KMS-11 (cell line): ENCODE measurements at regions not wholly inside any gene's neighbourhood (a gene's known extent, or its start where the extent isn't known, plus 50 kb on each side); places are given as distances from the start of the nearest gene placed in this dataset.
"Not testable (repeated sequence)": the region's sequence is repeated elsewhere in the genome, so short reads cannot be mapped to it uniquely, and the experiment has no call there.

Experiments
- H2AFZ ChIP-seq: fragments of 200-600 bp; sonication (generic); 2 replicates; pipeline ENCODE4 v1.6.1; 2016; ENCODE audit warnings: antibody characterized with exemption, mixed run types, low read depth
- H3K27ac ChIP-seq: fragments of 200-600 bp; sonication (generic); 2 replicates; pipeline ENCODE4 v1.6.1; 2016; ENCODE audit warnings: mild to moderate bottlenecking, mixed run types
- H3K27me3 ChIP-seq: fragments of 200-600 bp; sonication (generic); 2 replicates; pipeline ENCODE4 v1.6.1; 2017; ENCODE audit warnings: mild to moderate bottlenecking, low read depth, mixed run types, moderate library complexity; ENCODE audit not compliant: insufficient read depth
- H3K36me3 ChIP-seq: fragments of 200-600 bp; sonication (generic); 2 replicates; pipeline ENCODE4 v1.6.1; 2017; ENCODE audit warnings: mild to moderate bottlenecking, mixed run types; ENCODE audit not compliant: insufficient read depth
- H3K4me1 ChIP-seq: fragments of 200-600 bp; sonication (generic); 2 replicates; pipeline ENCODE4 v1.6.1; 2016; ENCODE audit warnings: mild to moderate bottlenecking, low read depth, mixed run types; ENCODE audit not compliant: poor library complexity, severe bottlenecking
- H3K4me2 ChIP-seq: fragments of 200-600 bp; sonication (generic); 2 replicates; pipeline ENCODE4 v1.7.0; 2016; ENCODE audit warnings: mild to moderate bottlenecking, mixed run types
- H3K4me3 ChIP-seq: fragments of 200-600 bp; sonication (generic); IDR thresholded peaks from 2 replicates; pipeline ENCODE4 v1.6.1; 2017; ENCODE audit warnings: low read depth, low read length, mixed read lengths; ENCODE audit not compliant: insufficient read depth
- H3K79me2 ChIP-seq: fragments of 200-600 bp; sonication (generic); 2 replicates; pipeline ENCODE4 v1.6.1; 2016; ENCODE audit warnings: low read depth, mixed run types; ENCODE audit not compliant: insufficient read depth
- H3K9ac ChIP-seq: fragments of 200-600 bp; sonication (generic); 2 replicates; pipeline ENCODE4 v1.6.1; 2016; ENCODE audit warnings: mild to moderate bottlenecking, mixed run types
- H4K20me1 ChIP-seq: fragments of 200-600 bp; sonication (generic); 2 replicates; pipeline ENCODE4 v1.6.1; 2016; ENCODE audit warnings: mild to moderate bottlenecking, mixed run types; ENCODE audit not compliant: insufficient read depth
- CTCF ChIP-seq: fragments of 200-600 bp; sonication (generic); conservative IDR thresholded peaks from 2 replicates; pipeline ENCODE4 v1.6.1; 2017; ENCODE audit warnings: low read depth, mild to moderate bottlenecking, antibody characterized with exemption, low read length, moderate library complexity, mixed read lengths

- TF ChIP-seq CTCF, result no peak
- Histone ChIP-seq H3K27me3 (no peaks in the 10 kb centered on the region), H4K20me1 (no peaks in the 10 kb centered on the region), H2AFZ (no peak overlapping the region), H3K79me2 (no peaks in the 10 kb centered on the region; the same call in 1 of the 2 replicates), H3K4me2 (no peak overlapping the region), H3K4me1 (peaks cover 10% of the 10 kb centered on the region), H3K27ac (no peak overlapping the region), H3K4me3 (no peak overlapping the region), H3K36me3 (no peaks in the 10 kb centered on the region), H3K9ac (no peak overlapping the region)
Observed at GRCh38 chr9:94182532-94182931, 76.6 kb upstream of the ZNF169 start.

- H3K9ac ChIP-seq, result no peak overlapping the region
- H3K4me3 ChIP-seq, result no peak overlapping the region
- H3K4me2 ChIP-seq, result no peak overlapping the region
- peaks cover 6% of the 10 kb centered on the region for H3K4me1 ChIP-seq
- no peak overlapping the region for H3K27ac ChIP-seq
- no peak overlapping the region for H2AFZ ChIP-seq
- no peak for TF ChIP-seq CTCF
- no peaks in the 10 kb centered on the region for H3K27me3 ChIP-seq
- no peaks in the 10 kb centered on the region for H4K20me1 ChIP-seq
- H3K79me2 ChIP-seq, result no peaks in the 10 kb centered on the region; the same call in 1 of the 2 replicates
- no peaks in the 10 kb centered on the region for H3K36me3 ChIP-seq
Observed at GRCh38 chr9:94183240-94183999, 75.7 kb upstream of the ZNF169 start.

- Histone ChIP-seq H3K4me2 (no peak overlapping the region), H4K20me1 (no peaks in the 10 kb centered on the region), H3K27me3 (no peaks in the 10 kb centered on the region), H2AFZ (no peak overlapping the region), H3K9ac (no peak overlapping the region), H3K79me2 (no peaks in the 10 kb centered on the region), H3K4me1 (no peaks in the 10 kb centered on the region), H3K4me3 (no peak overlapping the region), H3K27ac (no peak overlapping the region), H3K36me3 (no peaks in the 10 kb centered on the region)
- TF ChIP-seq CTCF, result no peak
Observed at GRCh38 chr9:94188246-94188645, 70.9 kb upstream of the ZNF169 start.

GRCh38 chr9:94191706-94192105, 67.4 kb upstream of the ZNF169 start:
- not testable (repeated sequence) for H3K36me3 ChIP-seq, H3K79me2 ChIP-seq, H4K20me1 ChIP-seq, H3K27me3 ChIP-seq, H3K4me2 ChIP-seq, H3K9ac ChIP-seq, H3K4me1 ChIP-seq, H2AFZ ChIP-seq, H3K4me3 ChIP-seq, H3K27ac ChIP-seq

GRCh38 chr9:94198414-94198813, 60.7 kb upstream of the ZNF169 start:
- Histone ChIP-seq H3K4me2 (no peak overlapping the region), H3K79me2 (no peaks in the 10 kb centered on the region), H3K4me1 (no peaks in the 10 kb centered on the region), H3K27ac (no peak overlapping the region), H2AFZ (no peak overlapping the region), H4K20me1 (no peaks in the 10 kb centered on the region), H3K36me3 (no peaks in the 10 kb centered on the region; the same call in 1 of the 2 replicates), H3K4me3 (no peak overlapping the region), H3K27me3 (no peaks in the 10 kb centered on the region), H3K9ac (no peak overlapping the region)
- no peak for TF ChIP-seq CTCF
